ENCODE measurements at regions not wholly inside any gene's neighbourhood (a gene's known extent, or its start where the extent isn't known, plus 50 kb on each side); places are given as distances from the start of the nearest gene placed in this dataset.

DNA sequence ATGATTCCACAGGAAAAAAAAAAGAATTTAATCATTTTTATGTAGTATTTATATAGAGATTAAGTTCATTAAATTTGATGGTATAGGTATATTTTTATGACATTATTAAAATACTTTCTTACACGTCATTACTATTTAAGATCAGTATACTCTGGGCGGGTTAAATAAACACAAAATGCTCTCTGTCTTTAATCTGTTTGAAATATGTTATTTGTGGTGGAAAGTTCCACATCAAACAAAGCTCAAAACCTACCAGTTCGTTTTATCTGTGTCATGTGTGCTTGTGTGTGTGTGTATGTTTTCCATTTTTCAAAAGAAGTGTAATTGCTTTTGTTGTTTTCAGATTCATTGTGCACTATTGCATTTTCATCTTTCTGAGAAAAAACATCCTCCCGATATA is 488.5 kb downstream of the ANKRD7 start:
- no peak for DNase-seq

DNA sequence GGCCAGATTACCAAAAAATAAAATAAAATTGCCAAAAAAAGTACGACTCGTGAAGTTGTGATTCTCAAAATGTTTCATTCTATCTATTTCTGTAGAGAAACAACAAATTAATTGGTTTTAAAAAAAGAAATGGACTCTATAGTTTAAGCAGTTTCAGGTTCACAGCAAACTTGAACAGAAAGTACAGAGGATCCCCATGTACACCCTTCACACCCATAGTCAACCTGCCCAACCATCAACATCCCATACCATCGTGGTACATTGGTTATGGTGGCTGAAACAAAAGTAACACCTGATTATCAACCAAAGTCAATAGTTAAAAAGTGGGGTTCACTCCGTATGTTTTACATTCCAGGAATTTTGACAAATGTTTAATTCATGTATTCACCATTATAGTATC is 496.1 kb downstream of the ANKRD7 start:
- DNase-seq = no peak

DNA sequence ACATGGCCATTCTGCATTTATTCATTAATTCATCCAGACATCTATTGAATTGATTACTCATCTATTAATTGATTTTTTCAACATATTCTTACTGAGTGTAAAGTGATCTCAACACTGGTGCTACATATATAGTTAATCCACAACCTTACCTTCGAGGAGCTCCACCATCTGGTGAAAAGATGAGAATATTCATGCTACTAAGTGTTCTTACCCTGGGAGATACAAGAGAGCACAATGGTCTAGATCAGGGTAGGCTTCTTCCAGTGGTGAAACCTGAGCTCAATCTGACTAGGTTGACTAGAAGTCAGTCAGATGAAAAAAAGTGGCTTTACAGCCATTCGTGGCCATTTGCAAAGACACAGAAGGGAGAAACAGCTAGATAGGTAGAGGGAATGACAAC is 507.4 kb downstream of the ANKRD7 start:
- no peak for DNase-seq

DNA sequence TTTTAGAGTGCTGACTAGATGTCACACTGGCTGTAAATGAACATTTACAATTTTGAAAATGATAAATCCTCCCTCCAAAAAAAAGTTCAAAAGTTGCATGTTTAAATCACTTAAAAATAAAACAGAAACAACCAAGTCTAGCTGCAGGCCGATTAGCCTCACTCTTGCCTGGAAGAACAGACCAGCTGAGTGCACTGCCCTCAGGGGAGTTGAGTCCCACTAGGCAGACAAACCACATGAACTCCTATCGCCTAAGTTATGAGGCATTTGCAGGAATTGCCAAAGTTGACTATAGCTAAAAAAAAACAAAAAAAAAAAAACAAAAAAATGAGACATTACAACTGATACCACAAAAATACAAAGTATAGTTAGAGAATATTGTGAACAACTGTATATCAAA is 510.0 kb downstream of the ANKRD7 start:
- DNase-seq = no peak

DNA sequence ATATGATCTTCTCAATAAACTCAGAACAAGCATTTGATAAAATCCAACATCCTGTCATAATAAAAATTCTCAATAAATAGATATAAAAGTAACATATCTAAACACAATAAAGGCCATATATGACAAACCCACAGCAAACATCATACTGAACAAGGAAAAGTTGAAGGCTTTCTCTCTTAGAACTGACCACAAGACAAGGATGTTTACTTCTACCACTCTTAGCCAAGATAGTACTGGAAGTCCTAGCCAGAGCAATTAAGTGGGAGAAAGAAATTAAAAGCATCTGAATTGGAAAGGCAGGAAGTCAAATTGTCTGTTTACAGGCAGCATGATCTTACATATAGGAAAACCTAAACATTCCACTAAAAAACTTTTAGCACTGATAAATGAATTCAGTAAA is 510.9 kb downstream of the ANKRD7 start:
- DNase-seq = no peak

DNA sequence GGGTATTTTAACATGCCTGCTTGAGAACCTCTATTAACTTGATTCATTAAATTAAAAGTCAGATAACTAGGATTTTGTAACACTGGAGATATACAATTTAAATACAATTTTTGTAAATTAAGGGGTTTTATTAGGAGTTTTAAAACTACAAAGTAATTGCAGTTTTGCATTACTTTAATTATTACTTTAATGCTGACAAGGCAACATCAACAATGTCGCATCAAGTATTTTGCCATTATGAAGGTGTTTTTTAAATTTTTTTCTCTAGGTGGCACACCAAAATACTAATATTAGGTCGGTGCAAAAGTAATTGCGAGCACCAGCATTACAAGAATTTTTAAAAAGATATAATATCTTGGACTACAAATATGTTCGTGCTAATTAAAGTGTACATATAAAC is 513.4 kb downstream of the ANKRD7 start:
- DNase-seq = no peak

DNA sequence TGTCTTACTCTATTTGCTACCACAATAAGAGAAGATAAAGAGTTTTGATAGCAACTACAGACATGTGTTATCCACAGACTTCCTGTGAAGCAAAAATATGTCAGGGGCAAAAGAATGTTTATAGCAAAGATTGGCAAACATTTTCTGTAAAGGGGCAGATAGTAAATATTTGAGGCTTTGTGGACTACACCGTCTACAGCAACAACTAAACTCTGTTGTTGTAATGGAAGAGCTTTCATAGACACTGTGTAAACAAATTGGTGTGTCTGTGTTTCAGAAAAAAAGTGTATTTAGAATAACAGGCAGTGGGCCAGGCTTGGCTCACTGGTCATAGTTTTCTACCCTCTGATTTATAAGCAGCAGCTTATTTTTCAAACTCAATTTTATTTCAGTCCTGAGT is 521.4 kb downstream of the ANKRD7 start:
- no peak for DNase-seq

DNA sequence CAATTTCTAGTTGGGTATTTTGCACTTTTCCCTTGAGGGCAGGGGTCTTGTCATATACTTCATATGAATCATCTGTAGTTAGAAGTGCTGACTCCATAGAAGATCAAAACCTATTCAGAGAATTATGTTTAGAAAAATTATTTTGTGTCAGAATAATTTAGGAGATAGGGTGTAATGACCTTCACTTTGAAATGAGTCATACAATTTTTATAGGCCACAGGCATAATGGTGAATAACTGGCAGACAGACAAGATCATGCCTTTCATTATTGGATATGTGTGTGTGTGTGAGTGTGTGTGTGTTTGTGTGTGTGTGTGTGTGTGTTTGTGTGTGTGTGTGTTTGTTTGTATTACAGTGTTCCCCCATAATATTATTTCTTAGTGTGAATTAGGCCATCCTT is 523.0 kb downstream of the ANKRD7 start:
- no peak for DNase-seq

DNA sequence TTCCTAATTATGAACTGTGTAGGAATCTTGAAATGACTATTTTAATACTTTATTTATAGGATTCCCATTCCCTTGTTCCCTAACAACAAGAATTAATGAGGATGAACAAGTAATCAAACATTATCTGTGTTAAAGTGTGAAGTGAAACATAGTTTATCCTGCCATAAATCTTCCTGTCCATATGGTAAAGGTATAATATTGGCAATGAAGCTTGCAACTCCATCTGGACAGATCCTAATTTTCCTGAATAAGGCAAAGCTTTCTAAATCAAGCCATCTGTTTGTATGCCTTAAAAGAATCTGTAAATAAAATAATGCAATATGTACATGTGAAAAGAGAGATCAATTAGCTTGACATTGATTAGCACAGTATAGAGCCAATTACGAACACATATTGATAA is 529.0 kb downstream of the ANKRD7 start:
- no peak for DNase-seq

DNA sequence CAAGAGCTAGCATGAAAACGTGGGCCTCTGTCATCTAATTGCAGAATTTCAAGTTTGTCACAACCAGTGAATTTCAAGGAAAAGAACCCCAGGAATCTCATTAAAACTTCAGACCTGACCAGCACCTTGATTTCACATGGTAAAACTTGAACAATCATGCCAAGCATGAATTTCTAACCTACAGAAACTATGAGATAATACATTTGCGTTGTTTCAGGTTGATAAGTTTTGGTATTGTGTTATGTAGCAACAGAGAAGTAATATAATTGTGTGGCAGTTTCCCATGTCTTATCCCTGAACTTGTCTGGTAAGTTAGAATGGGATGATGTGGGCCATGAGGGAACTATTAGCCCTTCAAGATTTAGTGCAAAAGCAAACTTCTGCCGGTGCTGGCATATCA is 530.1 kb downstream of the ANKRD7 start:
- DNase-seq = no peak

DNA sequence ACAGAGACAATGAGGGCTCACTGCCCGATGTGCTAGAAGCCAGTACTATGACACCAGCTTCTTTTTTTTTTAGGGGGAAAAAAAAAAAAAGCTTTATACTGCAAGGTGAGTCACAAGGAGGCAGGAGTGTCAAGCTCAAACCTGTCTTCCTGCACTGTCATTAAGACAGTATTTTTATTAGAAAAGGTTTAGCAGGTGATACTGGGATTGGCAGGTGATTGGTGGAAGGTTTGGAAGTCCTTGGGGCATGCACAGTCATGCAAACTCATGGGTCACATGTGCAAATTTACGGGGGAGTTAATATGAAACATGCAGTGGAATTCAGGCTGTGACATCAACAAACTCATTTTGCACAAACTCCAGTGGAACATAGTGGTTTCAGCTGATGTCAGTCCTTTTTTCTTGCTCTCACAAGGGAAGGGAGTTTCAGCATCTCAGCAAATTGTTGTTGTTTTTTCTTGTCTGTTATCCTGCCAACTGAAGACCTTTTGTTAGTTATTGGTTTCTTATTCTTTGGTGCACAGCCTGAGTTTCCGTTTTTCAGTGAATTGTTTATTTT is 530.6 kb downstream of the ANKRD7 start:
- no peak for DNase-seq

DNA sequence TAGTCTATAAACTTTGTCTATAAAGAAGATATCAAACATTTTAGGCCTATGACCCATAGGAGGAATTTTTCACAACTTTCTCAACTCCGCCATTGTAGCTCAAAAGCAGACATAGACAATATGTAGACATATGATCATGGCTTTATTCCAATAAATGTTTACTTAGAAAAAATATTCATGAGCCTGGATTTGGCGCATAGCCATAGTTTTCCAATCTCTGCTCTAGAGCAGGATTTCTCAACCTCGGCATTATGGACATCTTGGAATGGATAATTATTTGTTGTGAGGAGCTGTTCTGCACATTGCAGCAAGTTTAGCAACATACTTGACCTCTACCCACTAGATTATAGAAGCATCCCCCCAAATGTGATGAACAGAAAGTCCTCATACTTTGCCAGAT is 532.6 kb downstream of the ANKRD7 start:
- DNase-seq = no peak

DNA sequence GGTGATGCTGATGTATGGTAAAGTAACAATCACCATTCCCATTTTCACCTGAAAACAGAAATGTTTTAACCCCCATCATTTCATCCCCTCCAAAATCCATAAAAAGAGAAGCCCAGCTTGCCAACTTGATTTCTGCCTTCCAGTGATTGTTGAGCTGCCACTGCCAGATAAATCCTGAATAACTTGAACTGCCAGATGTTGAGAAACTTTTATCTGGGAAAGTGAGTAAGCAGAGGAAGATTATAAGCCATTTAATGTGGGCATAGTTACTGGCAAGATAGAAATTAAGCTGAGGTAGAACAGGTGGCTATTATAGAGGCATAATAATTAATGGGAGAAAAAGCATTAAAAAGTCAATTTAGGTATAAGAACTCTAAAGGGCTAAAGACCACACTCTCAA is 534.1 kb downstream of the ANKRD7 start:
- DNase-seq = no peak

DNA sequence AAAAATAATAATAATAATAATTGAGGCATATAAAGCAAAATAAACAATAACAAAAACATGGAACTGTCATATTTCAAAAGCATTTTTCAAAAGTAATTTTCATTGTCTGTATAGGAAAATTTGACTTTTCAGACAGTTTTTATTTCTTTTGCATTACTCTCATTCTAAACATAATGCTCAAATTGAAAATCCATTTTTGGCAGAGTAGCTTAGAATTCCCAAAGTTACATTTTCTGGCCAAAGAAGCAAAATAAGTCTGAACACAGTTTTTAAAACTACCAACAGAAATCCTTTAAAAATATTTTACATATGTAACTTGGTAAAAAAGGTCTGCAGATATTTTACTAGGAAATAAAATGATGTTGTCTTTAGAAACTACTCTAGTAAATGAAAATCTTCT is 535.4 kb downstream of the ANKRD7 start:
- no peak for DNase-seq

DNA sequence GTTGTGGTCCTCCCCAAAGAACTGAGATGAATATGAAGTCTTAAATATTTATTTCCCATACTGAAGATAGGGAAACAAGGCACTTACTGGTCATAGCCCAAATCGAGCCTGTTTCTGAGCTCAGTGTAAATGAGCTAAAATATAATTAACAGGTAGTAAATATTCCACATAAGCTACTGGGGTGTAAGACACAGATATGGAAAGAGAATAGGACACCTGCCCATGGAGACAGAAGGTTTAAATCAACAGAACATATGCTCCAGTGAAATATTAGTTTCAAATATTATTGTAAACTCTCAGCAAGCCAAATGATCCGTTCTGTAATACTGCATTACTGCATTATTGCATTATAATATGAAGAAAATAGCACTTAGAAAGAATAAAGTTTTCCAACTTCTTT is 537.9 kb downstream of the ANKRD7 start:
- DNase-seq = no peak

DNA sequence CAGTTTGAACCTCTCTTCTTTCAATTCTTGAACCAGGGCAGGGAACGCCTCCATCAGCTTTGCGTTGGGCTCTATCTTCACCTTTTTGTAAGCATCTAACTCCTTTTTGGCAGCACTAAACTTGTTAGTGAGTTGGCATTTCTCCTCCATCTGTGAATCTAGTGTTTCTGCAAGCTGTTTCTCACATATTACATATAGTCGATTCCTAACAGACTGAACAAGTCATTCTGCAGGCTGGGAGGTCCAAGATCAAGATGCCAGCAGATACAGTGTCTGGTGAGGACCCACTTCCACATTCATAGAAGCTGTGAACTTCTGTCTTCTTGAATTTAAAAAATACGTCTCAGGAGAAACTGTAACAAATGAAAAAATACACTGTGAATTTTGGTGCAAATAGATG is 539.7 kb downstream of the ANKRD7 start:
- no peak for DNase-seq

DNA sequence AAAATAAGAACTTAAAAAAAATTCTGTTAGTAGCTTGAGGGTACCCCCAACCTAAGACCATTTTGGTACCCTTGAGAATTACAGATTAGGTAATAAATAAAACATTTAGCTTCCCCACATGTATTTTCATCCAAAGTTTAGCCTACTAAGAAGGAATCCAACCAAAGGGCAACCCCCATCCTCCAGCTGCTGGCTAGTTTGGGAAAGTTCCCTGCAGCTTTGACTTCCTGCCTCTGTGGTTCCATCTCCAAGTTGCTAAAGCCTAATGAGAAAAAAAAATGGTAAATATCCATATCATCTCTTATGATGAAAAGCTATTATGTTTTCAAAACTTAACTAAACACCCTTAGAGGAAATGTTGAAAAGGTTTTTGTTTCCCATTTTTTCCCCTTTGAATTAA is 547.2 kb downstream of the ANKRD7 start:
- no peak for DNase-seq

DNA sequence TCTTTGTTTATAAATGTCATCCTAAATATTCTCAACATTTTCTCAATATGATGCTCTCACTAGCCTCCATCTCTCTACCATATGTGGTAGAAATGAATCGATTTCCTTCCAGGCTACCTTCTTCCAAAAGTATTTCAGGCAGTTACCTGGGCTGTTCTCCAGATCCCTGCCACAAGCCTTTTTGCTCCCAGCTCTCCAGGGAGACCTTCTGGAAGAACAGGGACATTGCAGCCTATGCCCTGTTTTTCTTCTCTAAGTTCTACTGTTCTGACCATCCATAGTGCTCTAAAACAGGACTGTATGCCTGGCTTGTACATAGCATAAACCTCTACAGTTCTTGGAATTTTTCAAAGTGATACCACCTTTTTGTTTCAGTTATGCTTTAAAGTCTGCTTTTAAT is 552.8 kb downstream of the ANKRD7 start:
- DNase-seq = no peak

DNA sequence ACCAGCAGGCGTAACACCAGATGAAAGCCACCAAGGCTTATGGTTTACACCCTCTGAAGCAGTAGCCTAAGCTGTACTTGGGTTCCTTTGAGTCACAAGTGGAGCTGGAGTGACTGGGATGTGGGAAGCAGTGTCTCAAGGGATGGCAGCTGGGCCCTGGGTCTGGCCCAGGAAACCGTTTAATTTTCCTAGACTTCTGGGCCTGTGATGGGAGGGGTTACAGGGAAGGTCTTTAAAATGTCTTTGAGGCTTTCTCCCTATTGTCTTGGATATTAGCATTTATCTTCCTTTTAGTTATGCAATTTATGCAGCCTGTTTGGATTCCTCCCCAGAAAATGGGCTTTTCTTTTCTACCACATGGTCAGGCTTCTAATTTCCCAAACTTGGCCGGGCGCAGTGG is 568.2 kb downstream of the ANKRD7 start:
- no peak for DNase-seq

DNA sequence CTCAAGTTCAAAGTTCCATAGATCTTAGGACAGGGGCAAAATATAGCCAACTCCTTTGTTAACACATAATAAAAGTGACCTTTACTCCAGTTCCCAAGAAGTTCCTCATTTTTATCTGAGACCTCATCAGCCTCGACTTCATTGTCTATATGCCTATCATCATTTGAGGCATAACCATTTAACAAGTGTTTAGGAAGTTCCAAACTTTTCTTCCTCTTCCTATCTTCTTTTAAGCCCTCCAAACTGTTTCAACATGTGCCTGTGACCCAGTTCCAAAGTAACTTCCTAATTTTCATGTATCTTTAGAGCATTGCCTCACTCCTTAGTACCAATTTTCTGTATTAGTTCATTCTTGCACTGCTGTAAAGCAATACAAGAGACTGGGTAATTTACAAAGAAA is 569.1 kb downstream of the ANKRD7 start:
- no peak for DNase-seq

DNA sequence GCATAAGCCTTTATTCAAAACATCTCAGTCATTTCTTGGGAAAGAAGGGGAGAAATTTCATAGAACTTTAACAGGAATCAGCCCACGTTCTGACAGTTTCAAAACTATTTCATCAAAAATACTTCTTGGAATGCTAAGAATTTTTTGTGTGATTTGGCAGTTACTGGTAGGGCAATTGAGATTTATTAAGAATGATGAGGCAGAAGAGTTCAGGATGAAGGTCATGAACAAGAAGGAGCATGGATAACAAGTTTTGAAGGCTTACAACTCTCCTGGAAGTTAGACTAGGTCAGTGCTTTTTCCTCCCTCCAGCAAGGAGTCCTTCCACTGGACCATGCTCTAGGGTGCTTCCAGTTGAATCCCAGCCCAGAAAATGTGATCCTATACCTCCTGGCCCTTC is 569.9 kb downstream of the ANKRD7 start:
- DNase-seq = no peak

DNA sequence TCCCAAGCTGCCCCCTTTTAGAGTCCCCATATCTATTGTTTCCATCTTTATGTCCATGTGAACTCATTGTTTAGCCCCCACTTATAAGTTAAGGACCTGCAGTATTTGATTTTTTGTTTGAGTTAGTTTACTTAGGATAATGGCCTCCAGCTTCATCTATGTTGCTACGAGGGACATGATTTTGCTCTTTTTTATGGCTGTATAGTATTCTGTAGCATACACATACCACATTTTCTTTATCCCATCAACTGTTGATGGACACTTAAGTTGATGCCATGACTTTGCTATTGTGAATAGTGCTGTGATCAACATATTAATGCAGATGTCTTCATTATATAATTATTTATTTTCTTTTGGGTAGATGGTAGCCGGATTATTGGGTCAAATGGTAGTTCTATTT is 576.9 kb downstream of the ANKRD7 start:
- no peak for DNase-seq

DNA sequence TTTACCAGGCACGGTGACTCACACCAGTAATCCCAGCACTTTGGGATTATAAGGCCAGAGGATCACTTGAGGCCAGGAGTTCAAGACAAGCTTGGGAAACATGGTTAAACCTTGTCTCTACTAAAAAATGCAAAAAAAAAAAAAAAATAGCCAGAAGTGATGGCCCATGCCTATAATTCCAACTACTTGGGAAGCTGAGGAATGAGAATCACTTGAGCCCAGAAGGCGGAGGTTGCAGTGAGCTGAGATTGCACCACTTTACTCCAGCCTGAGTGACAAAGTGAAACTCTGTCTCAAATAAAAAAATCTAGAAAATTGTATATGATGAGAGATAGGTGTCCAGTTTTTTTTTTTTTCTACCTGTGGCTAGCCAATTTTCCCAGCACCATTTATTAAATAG is 578.2 kb downstream of the ANKRD7 start:
- DNase-seq = no peak

DNA sequence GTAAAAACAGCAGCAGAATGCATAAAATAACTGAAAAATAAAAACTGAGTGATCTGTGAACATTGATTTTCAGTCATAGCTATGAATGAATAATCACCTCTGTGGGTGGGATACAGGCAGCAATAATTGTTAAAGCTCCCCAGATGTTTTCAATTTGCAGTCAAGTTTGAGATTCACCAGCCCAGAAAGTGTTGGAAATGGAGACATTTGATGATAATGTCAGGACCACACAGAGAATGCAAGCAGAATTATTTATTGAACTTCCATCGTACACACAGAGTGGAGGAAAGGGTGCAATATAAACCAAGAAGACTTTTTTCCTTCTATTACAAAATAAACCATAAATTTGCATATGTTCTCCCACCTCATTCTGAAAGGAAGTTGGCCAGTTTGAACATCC is 601.7 kb downstream of the ANKRD7 start:
- no peak for DNase-seq

DNA sequence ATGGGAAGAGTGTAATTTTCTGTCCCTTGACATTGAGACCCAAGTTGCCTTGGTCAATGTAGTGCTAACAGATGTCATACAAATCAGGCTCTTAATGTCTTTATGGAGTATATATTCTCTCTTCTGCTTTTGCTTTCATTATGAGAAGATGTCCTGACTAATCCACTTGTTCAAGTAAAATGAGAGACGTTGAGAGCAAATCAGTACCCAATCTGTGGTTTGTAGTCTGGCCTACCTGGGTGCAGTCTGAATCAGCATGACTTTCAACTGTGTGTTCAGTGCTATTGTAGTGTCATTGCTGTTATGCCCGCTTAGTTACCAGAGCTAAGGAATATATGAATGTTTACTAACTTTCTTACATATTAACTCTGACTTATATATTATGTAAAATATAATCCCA is 612.4 kb downstream of the ANKRD7 start:
- DNase-seq = no peak

DNA sequence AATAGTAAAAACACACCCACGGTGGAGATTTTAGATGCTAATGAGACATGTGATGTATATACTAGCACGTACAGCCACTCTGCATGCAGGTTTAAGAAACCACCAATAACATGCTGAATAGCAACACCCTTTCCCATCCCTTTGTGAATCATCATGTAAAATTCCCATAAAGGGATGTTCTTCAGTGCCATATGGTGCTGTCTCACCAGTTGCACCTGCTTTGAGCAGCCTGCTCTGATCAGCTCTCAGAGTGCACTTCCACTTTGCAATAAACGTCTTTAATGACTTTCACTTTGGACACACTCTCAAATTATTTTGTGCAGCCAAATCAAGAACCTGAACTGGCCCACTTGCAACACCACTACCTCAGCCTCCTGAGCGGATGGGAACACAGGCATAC is 615.0 kb downstream of the ANKRD7 start:
- no peak for DNase-seq
